GM19455 (cell line): ENCODE measurements at regions not wholly inside any gene's neighbourhood (a gene's known extent, or its start where the extent isn't known, plus 50 kb on each side); places are given as distances from the start of the nearest gene placed in this dataset.
"Not testable (repeated sequence)": the region's sequence is repeated elsewhere in the genome, so short reads cannot be mapped to it uniquely, and the experiment has no call there.

ENCODE experiments used
- ATAC-seq: cut with Tn5 transposase; IDR thresholded peaks from one replicate; pipeline ENCODE4 v1.9.1; 2021; ENCODE audit not compliant: unreplicated experiment

DNA sequence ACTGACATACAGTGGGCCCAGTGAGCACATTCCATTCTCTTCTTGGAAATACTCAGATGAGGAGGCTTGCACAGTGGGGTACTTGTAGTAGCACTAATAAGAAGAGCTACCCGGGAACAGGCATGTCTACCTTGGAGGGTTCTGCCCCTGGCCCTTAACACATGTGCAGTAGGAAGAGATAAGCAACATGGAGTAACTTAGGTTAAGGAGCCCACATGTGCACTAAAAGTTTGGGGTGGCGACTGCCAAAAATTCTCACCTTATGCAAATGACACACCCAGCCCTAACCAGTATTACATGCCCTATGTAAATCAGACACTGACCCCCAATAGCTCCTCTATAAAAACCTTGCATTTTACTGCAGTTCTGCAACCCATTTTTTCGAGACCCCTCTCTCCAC, 1313.3 kb downstream of the KCNT2 start:
- no peak for ATAC-seq

GRCh38 chr1:195278644-195279043, 1329.6 kb downstream of the KCNT2 start:
- ATAC-seq, result no peak

DNA sequence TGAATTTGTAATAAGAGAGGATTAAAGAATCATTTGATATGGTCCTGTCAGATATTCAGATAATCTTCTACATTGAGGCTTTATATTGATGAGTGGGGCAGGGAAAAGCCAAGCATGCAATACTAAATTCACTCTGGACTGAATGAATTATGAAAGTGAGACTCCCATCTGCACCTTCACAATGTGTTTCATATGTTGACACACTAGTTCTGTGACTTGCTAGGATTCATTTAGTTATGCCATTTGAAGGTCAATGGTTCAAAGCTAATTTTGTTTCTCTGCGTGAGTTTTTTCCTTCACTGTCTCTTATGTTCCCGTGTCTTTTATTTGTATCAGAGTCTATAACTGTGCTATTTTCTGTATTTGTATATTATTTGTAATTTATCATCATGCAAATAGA, 1332.5 kb downstream of the KCNT2 start:
- no peak for ATAC-seq

DNA sequence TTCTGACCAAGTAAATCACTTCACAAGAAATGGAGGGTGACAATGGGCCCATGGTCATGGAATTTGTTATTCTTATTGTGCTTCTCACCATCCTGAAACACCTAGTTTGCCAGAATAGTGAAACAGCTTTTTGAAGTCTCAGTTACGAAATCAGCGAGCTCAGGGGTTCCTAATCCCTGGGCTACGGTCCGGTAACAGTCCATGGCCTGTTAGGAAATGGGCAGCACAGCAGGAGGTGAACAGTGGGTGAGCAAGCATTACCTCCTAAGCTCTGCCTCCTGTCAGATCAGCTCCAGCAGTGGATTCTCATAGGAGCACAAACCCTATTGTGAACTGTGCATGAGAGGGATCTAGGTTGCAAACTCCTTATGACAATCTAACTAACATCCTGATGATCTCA, 1356.3 kb downstream of the KCNT2 start:
- ATAC-seq, result no peak

GRCh38 chr1:195243492-195243891, 1364.7 kb downstream of the KCNT2 start:
- ATAC-seq, result no peak

GRCh38 chr1:195241066-195241465, 1367.2 kb downstream of the KCNT2 start:
- ATAC-seq, result no peak

- no peak for ATAC-seq
These were observed 1369.9 kb downstream of the KCNT2 start for GRCh38 chr1:195238313-195238712.

DNA sequence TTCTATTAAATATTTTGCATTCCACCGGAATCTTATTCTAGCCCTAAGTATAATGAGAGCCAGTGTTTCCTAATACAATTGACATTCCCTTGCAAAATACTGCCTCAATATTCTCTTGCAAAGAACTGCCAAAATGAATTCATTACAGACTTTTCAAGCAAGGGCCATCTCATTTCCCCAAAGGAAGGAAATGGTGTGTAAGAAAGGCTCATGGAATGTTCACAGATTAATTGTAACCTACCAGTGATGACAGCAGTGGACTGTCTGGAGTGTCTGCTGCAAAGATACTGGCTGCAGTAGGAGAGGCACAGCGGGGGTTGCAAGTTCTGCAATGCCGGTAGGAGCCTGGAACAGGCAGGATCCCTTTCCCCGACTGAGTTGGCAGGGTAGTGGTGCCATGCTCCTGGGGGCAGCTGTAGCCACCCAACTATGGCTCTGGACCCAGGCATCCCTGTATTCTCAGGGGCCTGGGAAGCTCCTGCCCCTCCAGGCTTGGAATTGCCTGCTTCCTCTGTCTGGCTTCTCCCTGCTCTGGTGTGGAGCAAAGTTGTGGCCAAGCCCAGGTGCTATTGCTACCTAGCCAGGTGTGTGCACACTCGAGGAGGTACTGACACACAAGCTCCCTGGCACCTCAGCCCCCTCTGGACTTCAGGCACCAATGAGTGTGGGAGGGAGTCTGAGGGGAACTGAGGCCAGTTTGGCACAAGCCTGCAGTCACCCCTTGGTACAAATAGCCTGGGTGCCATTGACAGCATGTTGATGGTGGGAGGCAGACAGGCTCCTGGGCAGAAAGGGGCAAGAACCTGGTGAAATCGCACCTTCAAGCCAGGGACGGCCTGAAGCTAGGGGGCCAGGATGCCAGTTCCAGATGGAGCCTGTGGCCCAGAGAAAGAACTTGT, 1371.0 kb downstream of the KCNT2 start:
- ATAC-seq, result no peak

GRCh38 chr1:195218428-195219212, 1389.6 kb downstream of the KCNT2 start:
- no peak for ATAC-seq

- no peak for ATAC-seq
These were observed 1406.0 kb downstream of the KCNT2 start for GRCh38 chr1:195202241-195202640.

DNA sequence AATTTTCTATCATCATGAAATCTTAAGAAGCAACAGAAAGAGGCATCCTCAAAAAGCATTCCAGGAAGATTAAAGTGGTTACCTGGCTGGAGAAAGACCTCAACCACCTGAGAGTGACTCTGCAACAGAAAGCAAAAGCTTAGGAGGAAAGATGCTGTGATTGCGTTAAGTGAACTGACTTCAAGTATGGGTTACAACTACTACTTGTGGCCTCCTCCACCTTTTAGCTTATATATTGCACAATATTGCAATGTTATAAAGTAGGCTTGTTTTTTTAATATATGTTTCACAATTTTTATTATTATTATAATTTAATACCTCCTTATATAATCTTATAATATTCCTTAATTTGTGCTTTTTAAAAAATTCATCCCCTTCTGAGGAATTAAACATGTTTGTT, 1407.5 kb downstream of the KCNT2 start:
- ATAC-seq, result no peak

- ATAC-seq, result no peak
These were observed 1411.1 kb downstream of the KCNT2 start for GRCh38 chr1:195197116-195197515.

DNA sequence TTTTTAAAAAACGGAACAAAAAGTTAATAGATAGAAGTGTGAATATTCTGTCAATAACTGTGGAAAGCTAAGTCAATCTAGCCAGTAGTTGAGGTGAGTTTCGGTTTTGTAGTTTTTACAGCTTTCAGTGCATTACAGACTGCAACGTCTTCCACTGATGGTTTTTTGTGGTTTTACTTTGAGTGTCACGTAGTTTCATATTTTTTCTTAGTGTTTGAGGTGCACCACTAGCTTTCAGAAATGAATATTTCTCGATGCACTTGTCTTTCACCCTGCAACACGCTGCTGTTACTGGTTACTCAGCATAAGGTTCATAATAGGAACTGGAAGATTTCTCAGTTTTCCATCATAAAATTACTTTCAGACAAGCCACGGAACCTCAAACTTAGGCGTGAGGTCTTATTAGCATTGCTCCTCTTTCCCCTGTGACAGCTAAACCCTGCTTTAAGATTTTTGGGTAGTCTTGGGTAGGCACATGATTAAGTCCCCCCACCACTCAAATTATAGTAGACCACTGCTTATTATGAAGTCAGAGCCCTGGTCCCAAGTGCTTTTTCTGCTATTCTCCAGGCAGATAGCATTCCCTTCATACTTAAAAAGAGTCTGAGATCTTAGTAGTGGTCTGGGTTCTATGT, 1412.7 kb downstream of the KCNT2 start:
- peak; percentile 98 for ATAC-seq

GRCh38 chr1:195193134-195193533, 1415.1 kb downstream of the KCNT2 start:
- ATAC-seq, result no peak

- ATAC-seq, result no peak
These were observed 1419.4 kb downstream of the KCNT2 start for GRCh38 chr1:195188821-195189220.

- no peak for ATAC-seq
These were observed 1421.7 kb downstream of the KCNT2 start for GRCh38 chr1:195186544-195186943.

- ATAC-seq, result no peak
These were observed 1422.5 kb downstream of the KCNT2 start for GRCh38 chr1:195185736-195186135.

DNA sequence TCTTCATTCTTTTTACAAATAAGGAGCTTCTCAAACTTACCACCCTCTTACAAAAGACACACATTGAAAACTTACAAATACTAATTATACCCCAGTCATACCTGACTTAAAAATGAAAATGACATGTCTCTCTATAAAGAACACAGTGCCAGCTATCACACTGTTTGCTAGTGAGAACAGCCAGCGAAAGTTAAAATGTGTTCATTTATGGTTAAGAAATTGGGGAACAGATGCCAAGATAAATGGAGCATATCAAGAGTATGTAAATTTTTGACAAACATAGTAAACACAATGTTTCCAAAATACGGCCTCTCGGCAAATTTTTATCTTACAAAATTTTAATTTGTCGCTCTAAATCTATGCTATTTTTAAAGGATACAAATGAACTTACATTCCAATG, 1422.9 kb downstream of the KCNT2 start:
- no peak for ATAC-seq

GRCh38 chr1:195173753-195174152, 1434.5 kb downstream of the KCNT2 start:
- no peak for ATAC-seq

- ATAC-seq, result not testable (repeated sequence)
These were observed 1448.4 kb downstream of the KCNT2 start for GRCh38 chr1:195159795-195160194.

DNA sequence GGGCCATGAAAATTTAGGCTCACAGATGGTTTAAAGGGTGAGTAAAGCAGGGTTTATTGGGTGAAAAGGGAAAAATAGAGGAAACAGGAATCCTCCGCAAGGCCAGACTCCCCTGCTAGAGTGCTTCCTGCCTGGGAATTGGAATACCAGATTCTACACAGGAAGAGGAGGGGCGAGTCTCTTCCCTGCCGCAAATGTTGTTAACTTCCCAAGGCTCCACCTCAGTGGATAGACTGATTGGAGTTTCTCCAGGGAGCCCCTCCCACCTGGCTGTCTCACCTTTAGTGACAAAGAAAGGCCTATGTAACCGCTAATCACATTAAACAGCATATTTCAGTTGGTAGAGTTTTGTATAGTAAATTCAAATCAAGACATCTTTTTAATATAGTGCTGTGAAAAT, 1450.1 kb downstream of the KCNT2 start:
- no peak for ATAC-seq

DNA sequence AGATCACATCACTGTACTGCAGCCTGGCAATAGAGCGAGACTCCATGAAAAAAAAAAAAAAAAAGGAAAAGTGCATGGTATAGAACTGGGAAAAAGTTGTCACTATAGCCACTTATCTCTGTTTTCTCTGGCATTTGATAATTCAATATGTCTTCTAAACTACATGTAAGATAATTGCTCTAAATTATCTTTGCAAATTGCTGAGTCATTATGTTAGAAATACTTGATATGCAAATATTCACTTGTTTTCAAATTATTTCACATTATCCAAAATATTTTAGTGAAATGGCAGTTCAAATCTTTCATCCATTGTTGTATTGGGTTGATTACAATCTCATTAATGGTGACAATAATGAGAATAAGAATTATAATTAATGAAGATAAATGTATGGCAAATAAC, 1455.1 kb downstream of the KCNT2 start:
- ATAC-seq, result no peak
